ENCODE measurements at regions not wholly inside any gene's neighbourhood (a gene's known extent, or its start where the extent isn't known, plus 50 kb on each side); places are given as distances from the start of the nearest gene placed in this dataset.

GRCh38 chr16:56120447-56121155, 70.7 kb upstream of the GNAO1 start:
- no peak for TF ChIP-seq REST (tag by site-specific recombination; IDR thresholded peaks at IDR 0.05)
- TF ChIP-seq CTCF (tag by site-specific recombination; IDR thresholded peaks at IDR 0.05), result no peak
- TF ChIP-seq SP7 (tag by site-specific recombination; IDR thresholded peaks at IDR 0.05), result no peak
